CD4-positive, alpha-beta T cell treated with Interleukin-10 for 1 hour (primary cell): ENCODE measurements at regions not wholly inside any gene's neighbourhood (a gene's known extent, or its start where the extent isn't known, plus 50 kb on each side); places are given as distances from the start of the nearest gene placed in this dataset.

ENCODE experiments used
- DNase-seq: peaks from one replicate; pipeline ENCODE4 v3.0.0-alpha.2; 2020

GRCh38 chr12:76216585-76217472, 131.4 kb downstream of the BBS10 start:
- no peak for DNase-seq

GRCh38 chr12:76208129-76208528, 123.6 kb upstream of the NAP1L1 start:
- no peak for DNase-seq

- no peak for DNase-seq
Measured at GRCh38 chr12:76206677-76207072, 122.2 kb upstream of the NAP1L1 start.

DNA sequence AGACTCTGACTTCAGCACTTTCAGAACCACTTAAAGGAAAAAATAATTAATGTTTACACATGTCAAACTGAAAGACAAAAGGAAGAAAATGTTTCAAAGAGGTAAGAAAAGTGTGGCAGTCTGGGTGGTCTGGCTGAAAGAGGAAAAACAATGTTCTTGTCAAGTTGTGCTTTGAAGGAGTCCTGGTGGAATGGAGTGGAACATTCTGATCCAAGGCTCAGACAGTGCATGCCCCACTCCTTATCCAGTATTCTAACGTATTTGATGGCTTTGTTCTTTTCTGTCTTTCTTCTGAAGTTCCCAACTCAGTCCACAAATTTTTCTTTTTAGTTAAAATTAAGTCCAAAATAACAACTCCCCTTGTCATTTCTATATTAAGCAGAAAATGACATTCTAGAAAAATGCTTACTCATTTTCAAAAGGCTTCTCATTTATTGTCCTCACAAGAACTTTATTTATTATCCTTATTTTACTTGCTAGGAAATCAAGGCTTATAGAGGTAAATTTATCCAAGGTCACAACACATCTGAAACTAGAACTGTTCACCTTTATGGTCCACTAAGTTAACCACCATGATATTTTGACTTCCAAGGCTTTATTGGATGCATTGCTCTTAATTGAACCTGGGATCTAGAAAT, 121.7 kb upstream of the NAP1L1 start:
- no peak for DNase-seq

DNA sequence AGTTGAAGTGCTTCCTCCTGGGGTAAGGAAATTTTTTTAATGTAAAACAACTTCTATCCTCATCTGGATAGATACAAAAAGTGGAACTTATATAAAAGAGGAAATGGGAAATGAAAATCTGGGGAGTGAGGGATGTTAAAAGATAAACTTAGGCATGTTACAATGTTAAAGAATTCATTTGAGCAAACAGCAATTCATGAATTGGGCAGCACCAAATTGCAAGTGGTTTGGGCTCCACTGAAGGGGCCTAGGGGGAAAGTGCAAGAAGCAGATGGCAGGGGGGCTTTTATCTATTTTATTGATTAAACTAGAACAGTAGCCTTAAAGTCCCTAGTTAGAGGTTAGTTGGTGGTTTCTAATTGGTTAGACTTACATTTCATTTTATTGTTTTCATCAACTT, 118.1 kb upstream of the NAP1L1 start:
- DNase-seq, result no peak

GRCh38 chr12:76201758-76202157, 117.3 kb upstream of the NAP1L1 start:
- DNase-seq, result no peak

- DNase-seq, result no peak
Measured at GRCh38 chr12:76201316-76201715, 116.8 kb upstream of the NAP1L1 start.

DNA sequence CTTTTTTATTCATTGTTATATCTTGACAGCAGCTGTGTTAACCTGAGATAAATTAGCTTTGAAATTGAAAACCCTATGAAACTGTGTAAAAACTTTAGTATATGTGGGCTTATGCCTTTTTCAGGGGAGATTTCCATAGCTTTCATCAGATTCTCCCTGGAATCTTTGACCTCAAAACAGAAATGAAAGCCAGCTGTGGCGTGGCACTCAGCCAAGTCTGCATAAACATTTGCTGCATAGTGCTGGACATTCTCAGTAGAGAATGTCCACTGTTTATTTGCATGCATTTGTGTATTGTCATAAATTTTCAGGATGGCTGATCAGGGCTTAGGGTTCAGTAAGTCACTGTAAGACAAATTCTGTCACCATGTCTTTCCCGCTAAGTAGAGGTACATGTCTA, 115.3 kb upstream of the NAP1L1 start:
- no peak for DNase-seq

- no peak for DNase-seq
Measured at GRCh38 chr12:76198839-76199238, 114.4 kb upstream of the NAP1L1 start.

DNA sequence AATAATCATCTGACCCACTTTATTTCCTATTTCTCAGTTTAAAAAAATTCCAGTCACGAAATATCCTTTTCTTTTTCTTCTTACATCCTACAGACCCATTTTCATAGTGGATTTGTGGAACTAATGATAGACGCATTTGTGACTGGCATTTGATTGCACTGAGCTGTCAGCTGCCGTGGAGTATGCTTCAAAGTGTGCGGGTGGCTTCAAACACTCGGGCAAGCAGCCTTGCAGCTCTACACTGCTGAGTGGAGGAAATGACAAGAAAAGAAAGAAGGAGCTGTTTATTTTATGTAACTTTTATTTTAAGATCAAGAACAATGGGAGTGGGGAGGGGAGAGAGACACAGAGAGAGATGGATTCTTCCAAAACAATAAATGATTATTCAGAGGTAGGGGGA, 112.8 kb upstream of the NAP1L1 start:
- DNase-seq, result no peak

- DNase-seq, result no peak
Measured at GRCh38 chr12:76195920-76196319, 111.4 kb upstream of the NAP1L1 start.

- no peak for DNase-seq
Measured at GRCh38 chr12:76194724-76195123, 110.2 kb upstream of the NAP1L1 start.

DNA sequence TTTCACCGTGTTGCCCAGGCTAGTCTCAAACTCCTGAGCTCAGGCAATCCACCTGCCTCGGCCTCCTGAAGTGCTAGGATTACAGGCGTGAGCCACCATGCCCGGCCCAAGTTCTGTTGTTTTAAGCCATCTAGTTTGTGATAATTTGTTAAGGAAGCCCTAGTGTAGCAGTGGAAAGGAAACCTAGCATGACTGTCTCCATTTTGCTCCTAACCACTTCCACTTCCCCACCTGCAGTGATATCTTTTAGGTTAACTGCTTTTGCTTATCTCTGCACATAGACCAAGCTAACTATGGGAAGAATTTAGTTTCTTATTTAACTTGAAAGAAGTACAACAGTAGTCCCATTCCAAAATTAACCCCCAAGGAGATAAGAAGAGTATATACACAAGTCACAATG, 109.5 kb upstream of the NAP1L1 start:
- DNase-seq, result no peak

GRCh38 chr12:76192416-76192815, 107.9 kb upstream of the NAP1L1 start:
- DNase-seq, result no peak

- no peak for DNase-seq
Measured at GRCh38 chr12:76190299-76190698, 105.8 kb upstream of the NAP1L1 start.

- DNase-seq, result no peak
Measured at GRCh38 chr12:76189851-76190250, 105.4 kb upstream of the NAP1L1 start.

GRCh38 chr12:76187177-76187576, 102.7 kb upstream of the NAP1L1 start:
- no peak for DNase-seq

DNA sequence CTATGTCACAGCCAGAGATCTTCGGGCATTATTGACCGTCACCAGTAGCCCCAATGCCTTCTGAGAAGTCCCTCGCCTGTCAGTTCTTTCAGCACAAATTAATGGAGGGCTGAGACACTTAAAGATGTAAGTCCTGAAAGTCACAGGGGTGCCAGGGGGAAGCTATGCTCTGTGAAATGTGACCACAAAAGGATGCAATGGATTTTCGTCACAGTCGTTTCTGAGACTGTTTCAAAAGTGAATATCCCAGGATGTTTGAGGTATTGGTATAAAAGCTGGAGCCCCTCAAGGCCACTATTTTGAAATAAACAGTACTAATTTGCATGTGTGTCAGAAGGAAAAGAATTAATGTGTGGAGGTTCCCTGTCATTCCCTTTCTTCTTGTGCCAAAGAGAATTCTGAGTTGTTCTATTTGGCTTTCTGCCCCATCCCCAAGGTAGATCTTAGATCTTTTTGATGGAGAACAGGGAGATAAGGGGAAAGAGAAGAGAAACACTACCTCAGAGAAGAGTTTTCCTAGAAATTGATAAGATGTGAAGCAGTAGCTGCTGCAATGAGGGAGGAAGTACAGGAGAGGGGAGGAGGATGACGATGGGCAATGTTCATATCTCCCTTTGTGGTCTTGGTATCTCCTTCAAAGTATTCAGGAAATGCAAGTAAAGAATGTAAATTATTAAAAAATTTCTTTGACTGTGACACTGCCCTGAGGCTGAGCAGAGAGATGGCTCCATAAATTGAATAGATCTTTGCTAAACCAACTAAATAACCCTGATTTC, 101.8 kb upstream of the NAP1L1 start:
- DNase-seq, result no peak

DNA sequence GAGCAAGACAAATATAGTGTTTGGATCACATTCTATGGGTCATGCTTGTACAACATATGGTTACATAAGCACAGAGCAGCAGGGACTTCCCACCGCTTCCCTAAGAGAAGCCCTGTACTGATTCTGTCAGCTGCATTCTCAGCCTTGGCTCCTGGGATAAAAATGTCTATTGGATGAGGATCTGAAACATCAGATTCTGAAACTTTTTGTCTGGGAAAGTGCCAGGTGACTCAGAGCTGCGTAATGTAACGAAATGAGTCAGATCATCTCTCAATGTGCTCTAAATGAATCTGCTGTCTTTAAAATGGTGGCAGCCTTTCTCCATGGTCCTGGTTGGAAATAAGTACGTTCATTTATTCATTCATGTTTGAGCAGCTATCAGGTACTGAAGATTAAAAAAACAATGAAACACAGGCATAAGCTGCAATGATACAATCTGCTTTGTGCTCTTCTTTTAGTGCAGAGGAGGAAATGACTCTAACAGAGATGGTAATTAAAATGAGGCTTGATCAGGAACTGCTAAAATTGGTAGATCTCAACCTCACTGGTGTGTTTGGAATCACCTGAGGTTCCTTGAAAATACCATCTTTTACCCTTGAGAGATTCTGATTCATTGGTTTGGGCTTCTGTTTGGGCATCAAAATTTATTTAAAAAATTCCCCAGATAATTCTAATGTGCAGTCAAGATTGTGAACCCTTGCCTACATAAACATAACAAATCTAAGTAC, 99.1 kb upstream of the NAP1L1 start:
- peak; percentile 6 for DNase-seq

DNA sequence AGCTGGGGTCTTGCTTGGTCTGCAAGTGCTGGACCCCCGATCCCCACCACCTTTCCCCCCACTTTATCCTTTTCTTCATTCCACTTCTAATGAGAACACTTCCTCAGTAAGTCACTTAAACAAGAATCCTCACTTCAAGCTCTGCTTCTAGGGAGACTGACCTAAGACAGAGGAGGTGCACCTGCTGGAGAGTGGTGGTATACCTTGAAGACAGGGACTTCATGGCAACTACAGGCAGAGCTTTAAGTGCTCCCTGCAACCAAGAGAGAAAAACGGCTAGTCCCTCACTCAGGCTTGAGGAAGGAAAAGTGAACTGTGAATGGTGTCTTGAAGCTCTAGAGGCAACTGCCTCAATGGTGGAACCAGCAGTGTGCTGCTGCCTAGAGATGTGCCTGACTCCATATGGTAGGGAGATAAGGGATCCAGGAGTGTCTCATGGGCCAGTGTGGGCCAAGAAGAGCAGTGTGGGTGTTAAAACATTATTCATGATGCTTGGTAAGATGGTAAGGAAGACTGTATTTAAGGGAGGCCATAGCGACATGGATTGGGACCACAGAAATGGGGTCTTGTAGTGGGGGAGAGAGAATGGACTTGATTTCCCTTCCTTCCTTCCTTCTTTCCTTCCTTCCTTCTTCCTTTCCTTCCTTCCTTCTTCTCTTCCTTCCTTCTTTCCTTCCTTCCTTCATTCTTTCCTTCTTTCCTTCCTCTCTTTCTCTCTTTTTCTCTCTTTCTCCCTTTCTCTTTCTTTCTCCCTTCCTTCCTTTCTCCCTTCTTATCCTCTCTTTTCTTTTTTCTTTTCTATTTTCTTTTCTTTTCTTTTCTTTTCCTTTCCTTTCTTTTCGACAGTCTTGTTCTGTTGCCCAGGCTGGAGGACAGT, 96.2 kb upstream of the NAP1L1 start:
- no peak for DNase-seq

DNA sequence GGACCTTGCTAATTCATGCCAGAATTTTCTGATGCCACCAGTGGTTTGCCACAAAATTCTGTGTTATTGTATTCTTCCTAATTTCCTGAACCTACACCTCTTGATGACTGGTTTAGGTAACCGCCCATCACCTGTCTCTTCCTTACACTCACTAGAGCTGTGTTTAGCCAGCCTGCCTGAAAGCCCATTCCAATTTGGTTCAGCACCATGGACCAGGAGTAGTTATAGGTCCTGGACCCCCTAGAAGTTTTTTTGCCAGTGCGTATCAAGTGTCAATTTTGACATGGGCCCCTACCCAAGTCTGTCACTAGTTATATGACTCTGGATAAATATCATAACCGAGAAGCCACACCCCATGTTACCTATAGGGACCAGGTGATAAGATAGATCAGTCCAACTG, 94.0 kb upstream of the NAP1L1 start:
- no peak for DNase-seq

DNA sequence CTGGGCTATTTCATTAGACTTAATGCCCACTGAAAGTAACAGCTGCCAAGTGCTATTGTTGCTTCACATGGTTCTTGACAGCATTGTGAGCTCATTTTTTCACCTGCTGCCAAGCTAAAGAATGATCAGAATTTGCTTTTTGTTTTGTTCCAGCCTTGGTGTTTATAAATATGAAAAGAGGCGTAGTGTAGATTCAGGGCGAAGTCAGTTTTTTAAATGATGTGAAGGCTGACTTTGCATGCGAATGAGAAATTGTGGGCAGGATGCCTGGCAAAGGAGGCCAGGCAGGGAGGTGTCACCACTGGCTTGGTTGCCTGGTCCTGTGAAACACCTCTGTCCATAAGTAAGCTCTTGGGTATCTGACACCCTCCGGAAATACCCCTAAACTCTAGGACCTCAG, 93.3 kb upstream of the NAP1L1 start:
- DNase-seq, result no peak
